Gastrocnemius medialis (tissue), 4 donors: ENCODE measurements at regions not wholly inside any gene's neighbourhood (a gene's known extent, or its start where the extent isn't known, plus 50 kb on each side); places are given as distances from the start of the nearest gene placed in this dataset.

Source experiments
- POLR2A ChIP-seq, 2 donors: fragments of 450-650 bp; IDR thresholded peaks; one replicate each; pipeline ENCODE4 v1.6.1; 2017; ENCODE audit warnings: antibody characterized with exemption in 2 of 2, mild to moderate bottlenecking in 2 of 2, moderate library complexity in 2 of 2
- TF ChIP-seq, protein P1 (sequence below), 5 experiments: fragments of 450-650 bp in 3 of 5; fragments of 200-600 bp in 2 of 5; sonication (generic) in 2 of 5; IDR thresholded peaks in 4 of 5; conservative IDR thresholded peaks in 1 of 5; 1 replicate in 4 of 5; 2 replicates in 1 of 5; pipeline ENCODE4 v1.5.1; 2016 to 2019; ENCODE audit warnings: antibody characterized with exemption in 5 of 5, mild to moderate bottlenecking in 3 of 5, moderate library complexity in 3 of 5

GRCh38 chr1:55282058-55282457 lies 66.9 kb upstream of the USP24 start:
- no peak for TF ChIP-seq POLR2A (IDR thresholded peaks at IDR 0.05)
- TF ChIP-seq, protein P1, sequence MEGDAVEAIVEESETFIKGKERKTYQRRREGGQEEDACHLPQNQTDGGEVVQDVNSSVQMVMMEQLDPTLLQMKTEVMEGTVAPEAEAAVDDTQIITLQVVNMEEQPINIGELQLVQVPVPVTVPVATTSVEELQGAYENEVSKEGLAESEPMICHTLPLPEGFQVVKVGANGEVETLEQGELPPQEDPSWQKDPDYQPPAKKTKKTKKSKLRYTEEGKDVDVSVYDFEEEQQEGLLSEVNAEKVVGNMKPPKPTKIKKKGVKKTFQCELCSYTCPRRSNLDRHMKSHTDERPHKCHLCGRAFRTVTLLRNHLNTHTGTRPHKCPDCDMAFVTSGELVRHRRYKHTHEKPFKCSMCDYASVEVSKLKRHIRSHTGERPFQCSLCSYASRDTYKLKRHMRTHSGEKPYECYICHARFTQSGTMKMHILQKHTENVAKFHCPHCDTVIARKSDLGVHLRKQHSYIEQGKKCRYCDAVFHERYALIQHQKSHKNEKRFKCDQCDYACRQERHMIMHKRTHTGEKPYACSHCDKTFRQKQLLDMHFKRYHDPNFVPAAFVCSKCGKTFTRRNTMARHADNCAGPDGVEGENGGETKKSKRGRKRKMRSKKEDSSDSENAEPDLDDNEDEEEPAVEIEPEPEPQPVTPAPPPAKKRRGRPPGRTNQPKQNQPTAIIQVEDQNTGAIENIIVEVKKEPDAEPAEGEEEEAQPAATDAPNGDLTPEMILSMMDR (IDR thresholded peaks at IDR 0.05 in 4 of 5, conservative IDR thresholded peaks at IDR 0.05 in 1 of 5), result no peak
